ENCODE measurements at regions not wholly inside any gene's neighbourhood (a gene's known extent, or its start where the extent isn't known, plus 50 kb on each side); places are given as distances from the start of the nearest gene placed in this dataset.

DNA sequence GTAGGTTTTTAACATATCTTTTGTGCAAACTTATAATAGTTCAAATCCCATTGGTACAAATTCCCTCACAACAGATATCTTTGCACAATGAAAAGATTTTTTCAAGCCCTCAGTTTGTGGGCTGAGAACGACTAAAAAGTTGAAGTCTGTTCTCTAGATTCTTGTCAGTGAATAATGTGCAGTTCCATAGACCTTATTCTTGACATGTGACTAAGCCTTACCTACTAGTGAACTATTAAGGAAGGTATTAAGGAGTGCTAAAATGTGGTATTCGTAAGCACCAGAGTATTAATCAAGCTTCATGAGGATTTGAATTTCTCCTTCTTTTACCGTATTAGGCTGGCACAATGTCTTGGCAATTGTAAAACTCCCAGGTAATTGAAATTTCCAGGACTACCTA, 205.6 kb upstream of the DMRTA1 start:
- Histone ChIP-seq H3K36me3 (no peaks in the 10 kb centered on the region), H3K4me3 (no peak overlapping the region), H3K27ac (no peak overlapping the region), H3K27me3 (no peaks in the 10 kb centered on the region), H3K9me3 (no peaks in the 10 kb centered on the region), H3K4me1 (peaks cover 0 to 26% (median 0%) of the 10 kb centered on the region in 3 donors)
- intact Hi-C loops (cut with DNase I) = no loop called here
- DNase-seq = no peak
- TF ChIP-seq POLR2A (IDR thresholded peaks at IDR 0.05) = no peak
- TF ChIP-seq, protein P1, sequence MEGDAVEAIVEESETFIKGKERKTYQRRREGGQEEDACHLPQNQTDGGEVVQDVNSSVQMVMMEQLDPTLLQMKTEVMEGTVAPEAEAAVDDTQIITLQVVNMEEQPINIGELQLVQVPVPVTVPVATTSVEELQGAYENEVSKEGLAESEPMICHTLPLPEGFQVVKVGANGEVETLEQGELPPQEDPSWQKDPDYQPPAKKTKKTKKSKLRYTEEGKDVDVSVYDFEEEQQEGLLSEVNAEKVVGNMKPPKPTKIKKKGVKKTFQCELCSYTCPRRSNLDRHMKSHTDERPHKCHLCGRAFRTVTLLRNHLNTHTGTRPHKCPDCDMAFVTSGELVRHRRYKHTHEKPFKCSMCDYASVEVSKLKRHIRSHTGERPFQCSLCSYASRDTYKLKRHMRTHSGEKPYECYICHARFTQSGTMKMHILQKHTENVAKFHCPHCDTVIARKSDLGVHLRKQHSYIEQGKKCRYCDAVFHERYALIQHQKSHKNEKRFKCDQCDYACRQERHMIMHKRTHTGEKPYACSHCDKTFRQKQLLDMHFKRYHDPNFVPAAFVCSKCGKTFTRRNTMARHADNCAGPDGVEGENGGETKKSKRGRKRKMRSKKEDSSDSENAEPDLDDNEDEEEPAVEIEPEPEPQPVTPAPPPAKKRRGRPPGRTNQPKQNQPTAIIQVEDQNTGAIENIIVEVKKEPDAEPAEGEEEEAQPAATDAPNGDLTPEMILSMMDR (IDR thresholded peaks at IDR 0.05) = no peak
- 22 to 48% methylated on average over 3 of the region's 3 CpGs for WGBS, 2 donors

DNA sequence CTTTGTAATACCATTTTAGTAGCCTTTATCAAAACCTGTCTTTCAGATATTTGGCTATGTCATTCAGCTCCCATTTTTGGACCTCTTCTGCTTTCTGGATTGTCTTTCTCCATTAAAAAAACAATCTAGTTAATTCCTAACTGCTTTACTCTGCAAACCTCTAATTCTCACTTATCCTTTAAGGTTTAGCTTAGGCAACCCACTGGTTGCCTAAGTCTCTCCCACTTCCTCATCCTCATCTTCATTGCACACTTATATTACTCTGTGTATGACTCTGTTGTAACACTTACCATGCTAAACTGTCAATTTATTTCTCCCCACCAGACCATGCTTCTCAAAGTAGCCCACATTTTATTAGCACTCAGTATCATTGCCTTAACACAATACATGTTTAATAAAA, 205.0 kb upstream of the DMRTA1 start:
- Histone ChIP-seq H3K4me1 (peaks cover 0 to 26% (median 0%) of the 10 kb centered on the region in 3 donors), H3K27me3 (no peaks in the 10 kb centered on the region), H3K9me3 (no peaks in the 10 kb centered on the region), H3K4me3 (no peak overlapping the region), H3K36me3 (no peaks in the 10 kb centered on the region), H3K27ac (no peak overlapping the region)
- TF ChIP-seq, protein P1 (IDR thresholded peaks at IDR 0.05) = no peak
- no peak for TF ChIP-seq POLR2A (IDR thresholded peaks at IDR 0.05)
- intact Hi-C loops (cut with DNase I) = no loop called here
- no peak for DNase-seq

DNA sequence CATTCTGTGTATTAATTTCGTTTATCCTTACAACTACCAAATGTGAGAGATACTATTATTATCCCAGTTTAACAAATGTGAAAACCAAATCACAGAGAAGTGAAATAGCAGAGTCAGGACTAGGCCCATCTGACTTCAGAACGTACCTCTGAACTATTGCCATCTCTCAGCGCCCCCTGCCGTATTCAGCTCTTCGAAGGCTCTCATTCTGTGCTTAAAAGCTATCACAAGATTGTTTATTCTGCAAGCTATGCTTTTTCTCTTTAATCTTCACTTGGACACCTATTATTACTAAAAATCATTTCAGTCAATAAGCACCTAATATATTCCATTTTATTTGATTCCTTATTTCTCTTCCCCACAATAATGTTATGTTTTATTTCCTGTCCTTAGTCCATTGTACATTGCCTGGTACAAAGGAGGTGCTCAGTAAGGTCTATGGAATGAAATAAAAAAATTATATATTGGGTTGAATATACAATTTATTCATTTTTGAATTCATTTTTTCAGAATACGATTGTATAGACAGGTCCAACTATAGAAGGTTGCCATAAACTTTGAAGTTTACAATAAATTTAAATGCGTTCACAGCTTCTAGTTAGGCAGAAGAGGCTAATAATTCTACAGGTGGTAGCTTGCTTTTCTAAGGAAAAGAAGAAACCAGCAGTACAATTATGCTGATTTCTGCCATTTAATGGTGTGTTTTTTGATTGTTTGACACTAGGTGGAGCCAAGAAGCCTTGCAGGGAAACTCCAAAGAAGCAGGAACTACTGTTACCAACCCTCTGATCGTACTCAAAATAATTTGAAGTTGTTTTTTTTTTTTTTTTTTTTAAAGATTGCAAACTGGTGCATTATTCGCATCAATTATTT, 202.2 kb upstream of the DMRTA1 start:
- WGBS, 2 donors = 34 to 35% methylated on average over 9 of the region's 9 CpGs
- Histone ChIP-seq H3K4me3 (no peak overlapping the region), H3K4me1 (peaks cover 0 to 21% (median 0%) of the 10 kb centered on the region in 3 donors), H3K9me3 (no peaks in the 10 kb centered on the region), H3K27me3 (no peaks in the 10 kb centered on the region), H3K36me3 (no peaks in the 10 kb centered on the region), H3K27ac (no peak overlapping the region)
- intact Hi-C loops (cut with DNase I) = loop anchor here (5.0 kb wide), 1 partner anchor 208 kb away; no protein-coding TSS in a partner anchor
- TF ChIP-seq POLR2A (IDR thresholded peaks at IDR 0.05) = no peak
- TF ChIP-seq, protein P1 (IDR thresholded peaks at IDR 0.05) = peak in 5 of 6 experiments; percentile 21 to 57 (median 37)
- DNase-seq = no peak

DNA sequence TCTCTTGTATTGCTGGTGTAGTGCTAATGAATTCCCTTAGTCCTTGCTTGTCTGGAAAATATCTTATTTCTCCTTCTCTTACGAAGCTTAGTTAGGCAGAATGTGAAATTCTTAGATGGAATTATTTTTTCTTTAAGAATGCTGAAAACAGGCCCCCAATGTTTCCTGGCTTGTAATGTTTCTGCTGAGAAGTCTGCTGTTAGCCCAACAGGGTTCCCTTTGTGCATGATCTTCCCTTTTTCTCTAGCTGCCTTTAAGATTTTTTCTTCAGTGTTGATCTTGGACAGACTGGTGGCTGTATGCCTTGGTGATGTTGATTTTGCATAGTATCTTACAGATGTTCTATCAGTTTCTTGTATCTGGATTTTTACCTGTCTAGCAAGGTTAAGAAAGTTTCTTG, 191.3 kb upstream of the DMRTA1 start:
- no peak for TF ChIP-seq POLR2A (IDR thresholded peaks at IDR 0.05)
- TF ChIP-seq, protein P1 (IDR thresholded peaks at IDR 0.05) = no peak
- peaks cover 0 to 4% (median 0%) of the 10 kb centered on the region in 4 donors for H3K27me3 ChIP-seq
- DNase-seq = no peak
- H3K9me3 ChIP-seq = peaks cover 0 to 45% (median 14%) of the 10 kb centered on the region in 3 donors
- WGBS, 2 donors = 75 to 79% methylated on average over 1 of the region's 1 CpG
- H3K36me3 ChIP-seq = no peaks in the 10 kb centered on the region
- H3K27ac ChIP-seq = no peak overlapping the region
- intact Hi-C loops (cut with DNase I) = no loop called here
- H3K4me3 ChIP-seq = no peak overlapping the region
- peaks cover 0 to 17% (median 0%) of the 10 kb centered on the region in 3 donors for H3K4me1 ChIP-seq

DNA sequence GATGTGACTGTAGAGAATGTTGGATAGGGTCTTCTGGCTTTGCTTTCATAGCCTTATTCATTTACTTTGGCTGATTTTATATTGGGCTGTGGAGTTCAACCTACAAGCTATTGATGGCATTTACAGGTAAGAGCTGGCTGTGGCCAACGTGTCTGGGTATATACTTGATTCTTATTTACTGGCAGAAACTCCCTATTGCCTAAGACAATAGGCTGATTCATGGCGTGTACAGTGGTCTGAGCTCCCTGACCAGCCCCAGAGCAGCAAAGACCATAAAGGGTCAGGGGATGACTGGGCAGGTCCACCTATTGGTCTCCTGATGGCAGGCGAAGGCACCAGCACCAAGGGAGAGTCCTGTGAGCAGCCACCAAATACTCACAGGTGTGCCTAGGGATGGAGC, 190.2 kb upstream of the DMRTA1 start:
- Histone ChIP-seq H3K27me3 (no peaks in the 10 kb centered on the region), H3K27ac (peak overlapping the region; percentile 43 to 81 (median 58)), H3K9me3 (peaks cover 0 to 35% (median 9%) of the 10 kb centered on the region in 3 donors), H3K36me3 (no peaks in the 10 kb centered on the region), H3K4me3 (no peak overlapping the region), H3K4me1 (peaks cover 0 to 17% (median 0%) of the 10 kb centered on the region in 3 donors)
- intact Hi-C loops (cut with DNase I) = no loop called here
- DNase-seq = no peak
- TF ChIP-seq, protein P1 (IDR thresholded peaks at IDR 0.05) = no peak
- no peak for TF ChIP-seq POLR2A (IDR thresholded peaks at IDR 0.05)
- WGBS, 2 donors = 56 to 60% methylated on average over 3 of the region's 3 CpGs

All from esophagus squamous epithelium (tissue), 5 donors.